SK-N-SH (cell line): ENCODE measurements at regions not wholly inside any gene's neighbourhood (a gene's known extent, or its start where the extent isn't known, plus 50 kb on each side); places are given as distances from the start of the nearest gene placed in this dataset.

Experiments used
- CTCF ChIA-PET: fragments of 300-600, 350-600 bp; formaldehyde crosslinking; extraction: SDS; loops from one replicate; lab custom pipeline; 2021; lab: Yijun Ruan, JAX
- POLR2A ChIA-PET: fragments of 350-600 bp; sonication (Branson Sonifier 250); formaldehyde crosslinking; extraction: SDS; loops from one replicate; lab custom pipeline; 2020; ENCODE audit warnings: antibody characterized with exemption, inconsistent platforms; lab: Yijun Ruan, JAX
- DNase-seq: peaks from one replicate; pipeline ENCODE4 v3.0.0; 2012
- H2AFZ ChIP-seq: fragments of 200-600 bp; sonication (generic); 2 replicates; pipeline ENCODE4 v1.8.1; 2016; ENCODE audit warnings: antibody characterized with exemption, mild to moderate bottlenecking, low read depth
- H3F3A ChIP-seq: fragments of 200-600 bp; sonication (generic); replicated peaks from 2 replicates; pipeline ENCODE3; 2016; ENCODE audit warnings: antibody characterized with exemption, mild to moderate bottlenecking; ENCODE audit not compliant: insufficient read depth
- H3K27ac ChIP-seq, 2 experiments: fragments of 200-500 bp in 1 of 2; fragments of 200-600 bp in 1 of 2; sonication (Bioruptor generic) in 1 of 2; sonication (generic), shearing (Covaris generic) in 1 of 2; 2 replicates each; pipeline versions ENCODE4 v1.5.1 to v1.6.1; 2014 to 2016; ENCODE audit warnings: low read depth in 2 of 2, inconsistent platforms in 1 of 2, low read length in 1 of 2, mild to moderate bottlenecking in 1 of 2, mixed read lengths in 1 of 2
- H3K27me3 ChIP-seq: fragments of 200-600 bp; sonication (generic), shearing (Covaris generic); 2 replicates; pipeline ENCODE4 v1.6.1; 2016; ENCODE audit warnings: mixed run types; ENCODE audit not compliant: insufficient read depth
- H3K36me3 ChIP-seq, 2 experiments: fragments of 200-500 bp in 1 of 2; fragments of 200-600 bp in 1 of 2; sonication (Bioruptor generic) in 1 of 2; sonication (generic) in 1 of 2; replicated peaks in 1 of 2; 2 replicates each; pipeline versions ENCODE3 to v1.5.1; 2014 to 2016; ENCODE audit warnings: low read length in 1 of 2, mild to moderate bottlenecking in 1 of 2; ENCODE audit not compliant: insufficient read depth in 2 of 2, control insufficient read depth in 1 of 2
- H3K4me1 ChIP-seq, 2 experiments: fragments of 200-500 bp in 1 of 2; fragments of 200-600 bp in 1 of 2; sonication (Bioruptor generic) in 1 of 2; sonication (generic), shearing (Covaris generic) in 1 of 2; 2 replicates each; pipeline versions ENCODE4 v1.5.1 to v1.6.1; 2014 to 2016; ENCODE audit warnings: low read depth in 1 of 2, low read length in 1 of 2, mixed run types in 1 of 2; ENCODE audit not compliant: insufficient read depth in 2 of 2, control insufficient read depth in 1 of 2
- H3K4me2 ChIP-seq: fragments of 200-600 bp; sonication (generic), shearing (Covaris generic); 2 replicates; pipeline ENCODE4 v1.6.1; 2017; ENCODE audit warnings: mixed run types
- H3K4me3 ChIP-seq, 2 experiments: fragments of 200-500 bp in 1 of 2; fragments of 200-600 bp in 1 of 2; sonication (Bioruptor generic) in 1 of 2; sonication (generic), shearing (Covaris generic) in 1 of 2; 2 replicates each; pipeline versions ENCODE4 v1.5.1 to v1.8.1; 2014 to 2016; ENCODE audit warnings: low read depth in 2 of 2, inconsistent platforms in 1 of 2, low read length in 1 of 2, mild to moderate bottlenecking in 1 of 2, mixed read lengths in 1 of 2, moderate library complexity in 1 of 2
- H3K79me2 ChIP-seq: fragments of 200-600 bp; sonication (generic); 2 replicates; pipeline ENCODE4 v1.8.1; 2017; ENCODE audit warnings: mild to moderate bottlenecking; ENCODE audit not compliant: insufficient read depth
- H3K9ac ChIP-seq: fragments of 200-600 bp; sonication (generic); 2 replicates; pipeline ENCODE4 v1.6.1; 2017; ENCODE audit warnings: mixed run types
- H3K9me2 ChIP-seq: fragments of 200-600 bp; sonication (generic); 2 replicates; pipeline ENCODE4 v1.6.1; 2017; ENCODE audit warnings: mixed run types
- H3K9me3 ChIP-seq: fragments of 200-600 bp; sonication (generic); 2 replicates; pipeline ENCODE4 v1.6.1; 2017; ENCODE audit warnings: mixed run types, mild to moderate bottlenecking, moderate library complexity
- H4K20me1 ChIP-seq: fragments of 200-600 bp; sonication (generic); 2 replicates; pipeline ENCODE4 v1.6.1; 2017; ENCODE audit warnings: mild to moderate bottlenecking, mixed run types; ENCODE audit not compliant: insufficient read depth
- CHD2 ChIP-seq: fragments of 150-350 bp; IDR thresholded peaks from 2 replicates; pipeline ENCODE4 v1.6.1; 2018; ENCODE audit warnings: low read length; ENCODE audit not compliant: partially characterized antibody
- GABPA ChIP-seq: IDR thresholded peaks from 2 replicates; pipeline ENCODE4 v1.4.0; 2012; ENCODE audit warnings: low read depth, mild to moderate bottlenecking
- JUND ChIP-seq: IDR thresholded peaks from 2 replicates; pipeline ENCODE4 v1.4.0; 2012
- NFIC ChIP-seq: IDR thresholded peaks from 2 replicates; pipeline ENCODE4 v1.4.0; 2012; ENCODE audit warnings: borderline replicate concordance
- PBX3 ChIP-seq: IDR thresholded peaks from 2 replicates; pipeline ENCODE4; 2012
- POLR2AphosphoS5 ChIP-seq: IDR thresholded peaks from 2 replicates; pipeline ENCODE4 v1.6.1; 2012; ENCODE audit warnings: low read depth, low read length
- RAD21 ChIP-seq: IDR thresholded peaks from 2 replicates; pipeline ENCODE4 v1.6.1; 2012; ENCODE audit warnings: mild to moderate bottlenecking, low read length
- RCOR1 ChIP-seq: fragments of 150-350 bp; IDR thresholded peaks from 2 replicates; pipeline ENCODE4 v1.6.1; 2017; ENCODE audit warnings: antibody characterized with exemption, low read length
- RFX5 ChIP-seq: IDR thresholded peaks from 2 replicates; pipeline ENCODE4 v1.6.1; 2012; ENCODE audit warnings: mild to moderate bottlenecking, improper control_type of control experiment, low read length
- SIN3A ChIP-seq: IDR thresholded peaks from 2 replicates; pipeline ENCODE4 v1.6.1; 2012; ENCODE audit warnings: low read depth, mild to moderate bottlenecking, low read length, moderate library complexity, borderline replicate concordance
- SMC3 ChIP-seq: IDR thresholded peaks from 2 replicates; pipeline ENCODE4 v1.6.1; 2012; ENCODE audit warnings: low read depth, low read length, improper control_type of control experiment
- TEAD4 ChIP-seq: IDR thresholded peaks from 2 replicates; pipeline ENCODE4 v1.4.0; 2012; ENCODE audit warnings: mild to moderate bottlenecking, borderline replicate concordance; ENCODE audit not compliant: insufficient read depth
- WGBS: methylation state at CpG from one replicate; pipeline ENCODE4 v1.1.6; 2017; ENCODE audit warnings: low lambda C conversion rate; 5-methylcytosine and 5-hydroxymethylcytosine counted together
- TF ChIP-seq, protein P1 (sequence below): IDR thresholded peaks from 2 replicates; pipeline ENCODE4 v1.4.0; 2012; ENCODE audit warnings: low read depth, borderline replicate concordance
- TF ChIP-seq, protein P2 (sequence below): IDR thresholded peaks from 2 replicates; pipeline ENCODE4 v1.4.0; 2012; ENCODE audit warnings: low read depth
- TF ChIP-seq, protein P3 (sequence below): fragments of 150-350 bp; IDR thresholded peaks from 2 replicates; pipeline ENCODE4 v1.6.1; 2016; ENCODE audit warnings: mild to moderate bottlenecking, low read depth, low read length

DNA sequence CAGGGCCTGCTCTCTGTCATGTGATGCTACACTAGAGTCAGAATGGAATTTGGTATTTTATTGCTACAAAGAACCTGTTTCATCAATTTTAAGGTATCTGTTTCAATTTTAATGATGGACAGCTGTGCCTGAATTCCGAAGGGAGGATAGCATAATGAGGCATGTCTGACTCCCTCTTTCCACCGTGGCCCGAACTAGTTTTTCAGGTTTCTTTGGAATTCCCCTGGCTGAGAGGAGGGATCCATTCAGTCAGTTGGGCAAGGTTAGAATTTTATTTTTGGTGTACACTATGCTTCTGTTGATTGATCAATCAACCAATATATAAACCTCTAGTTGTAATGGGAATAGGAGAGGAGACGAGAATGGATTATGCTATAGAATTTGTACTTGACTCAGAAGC lies 761.8 kb downstream of the FAM133A start:
- H3K4me2 ChIP-seq = no peak overlapping the region
- H3K4me3 ChIP-seq = no peak overlapping the region
- no peaks in the 10 kb centered on the region for H3K4me1 ChIP-seq
- H3K9me2 ChIP-seq = no peaks in the 10 kb centered on the region
- H3K79me2 ChIP-seq = no peaks in the 10 kb centered on the region
- no peak overlapping the region for H2AFZ ChIP-seq
- TF ChIP-seq TEAD4 = no peak
- TF ChIP-seq, protein P1, sequence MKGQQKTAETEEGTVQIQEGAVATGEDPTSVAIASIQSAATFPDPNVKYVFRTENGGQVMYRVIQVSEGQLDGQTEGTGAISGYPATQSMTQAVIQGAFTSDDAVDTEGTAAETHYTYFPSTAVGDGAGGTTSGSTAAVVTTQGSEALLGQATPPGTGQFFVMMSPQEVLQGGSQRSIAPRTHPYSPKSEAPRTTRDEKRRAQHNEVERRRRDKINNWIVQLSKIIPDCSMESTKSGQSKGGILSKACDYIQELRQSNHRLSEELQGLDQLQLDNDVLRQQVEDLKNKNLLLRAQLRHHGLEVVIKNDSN = no peak
- TF ChIP-seq RAD21 = no peak
- no peak for TF ChIP-seq RFX5
- TF ChIP-seq POLR2AphosphoS5 = no peak
- H3K9me3 ChIP-seq = no peaks in the 10 kb centered on the region
- ChIA-PET POLR2A (no interaction called here), CTCF (no interaction called here)
- no peak overlapping the region for H3K27ac ChIP-seq
- DNase-seq = no peak
- no peaks in the 10 kb centered on the region for H4K20me1 ChIP-seq
- H3K9ac ChIP-seq = no peak overlapping the region
- no peaks in the 10 kb centered on the region for H3K36me3 ChIP-seq
- H3K27me3 ChIP-seq = no peaks in the 10 kb centered on the region
- no peaks in the 10 kb centered on the region for H3F3A ChIP-seq
- WGBS = 3% methylated on average over 4 of the region's 4 CpGs

DNA sequence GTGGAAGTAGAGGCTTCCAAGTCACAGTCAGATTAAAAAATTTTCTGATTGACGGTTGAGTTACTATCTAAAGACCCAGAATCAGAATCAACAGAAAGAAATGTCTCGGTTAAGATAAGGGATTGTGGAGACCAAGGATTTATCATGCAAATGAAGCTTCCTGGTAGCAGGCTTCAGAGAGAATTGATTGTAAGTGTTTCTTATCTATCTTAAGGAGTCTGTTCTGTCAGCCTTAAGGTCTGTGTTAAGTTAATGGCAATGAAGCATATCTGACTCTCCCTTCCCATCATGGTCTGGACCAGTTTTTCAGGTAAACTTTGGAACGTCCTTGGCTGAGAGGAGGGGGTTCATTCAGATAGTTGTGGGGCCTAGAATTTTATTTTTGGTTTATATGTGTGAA lies 780.2 kb downstream of the FAM133A start:
- no peaks in the 10 kb centered on the region for H4K20me1 ChIP-seq
- H3K27ac ChIP-seq = no peak overlapping the region
- no peak overlapping the region for H2AFZ ChIP-seq
- no peaks in the 10 kb centered on the region for H3K27me3 ChIP-seq
- no peaks in the 10 kb centered on the region for H3K4me1 ChIP-seq
- POLR2A ChIA-PET = no interaction called here
- no peaks in the 10 kb centered on the region for H3K9me3 ChIP-seq
- TF ChIP-seq, protein P2, sequence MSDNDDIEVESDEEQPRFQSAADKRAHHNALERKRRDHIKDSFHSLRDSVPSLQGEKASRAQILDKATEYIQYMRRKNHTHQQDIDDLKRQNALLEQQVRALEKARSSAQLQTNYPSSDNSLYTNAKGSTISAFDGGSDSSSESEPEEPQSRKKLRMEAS = no peak
- TF ChIP-seq SMC3 = no peak
- no peak for TF ChIP-seq RAD21
- TF ChIP-seq CHD2 = no peak
- no peak for TF ChIP-seq GABPA
- TF ChIP-seq JUND = no peak
- no peak for TF ChIP-seq RCOR1
- TF ChIP-seq, protein P3, sequence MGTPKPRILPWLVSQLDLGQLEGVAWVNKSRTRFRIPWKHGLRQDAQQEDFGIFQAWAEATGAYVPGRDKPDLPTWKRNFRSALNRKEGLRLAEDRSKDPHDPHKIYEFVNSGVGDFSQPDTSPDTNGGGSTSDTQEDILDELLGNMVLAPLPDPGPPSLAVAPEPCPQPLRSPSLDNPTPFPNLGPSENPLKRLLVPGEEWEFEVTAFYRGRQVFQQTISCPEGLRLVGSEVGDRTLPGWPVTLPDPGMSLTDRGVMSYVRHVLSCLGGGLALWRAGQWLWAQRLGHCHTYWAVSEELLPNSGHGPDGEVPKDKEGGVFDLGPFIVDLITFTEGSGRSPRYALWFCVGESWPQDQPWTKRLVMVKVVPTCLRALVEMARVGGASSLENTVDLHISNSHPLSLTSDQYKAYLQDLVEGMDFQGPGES = no peak
- TF ChIP-seq PBX3 = no peak
- no peak for TF ChIP-seq SIN3A
- TF ChIP-seq NFIC = no peak
- TF ChIP-seq, all 33 proteins: peak for 0
- H3K9ac ChIP-seq = no peak overlapping the region
- H3K79me2 ChIP-seq = no peaks in the 10 kb centered on the region
- no peaks in the 10 kb centered on the region for H3K9me2 ChIP-seq
- WGBS = 3% methylated on average over 3 of the region's 3 CpGs
- H3K36me3 ChIP-seq = no peaks in the 10 kb centered on the region
- CTCF ChIA-PET = no interaction called here
- no peak overlapping the region for H3K4me3 ChIP-seq
- H3F3A ChIP-seq = no peaks in the 10 kb centered on the region
- no peak overlapping the region for H3K4me2 ChIP-seq
- DNase-seq = no peak
